GM12864 (cell line): ENCODE measurements at regions not wholly inside any gene's neighbourhood (a gene's known extent, or its start where the extent isn't known, plus 50 kb on each side); places are given as distances from the start of the nearest gene placed in this dataset.

Experiments
- DNase-seq: peaks from one replicate; pipeline ENCODE4 v3.0.0-alpha.2; 2011; ENCODE audit warnings: low read depth
- H3K4me3 ChIP-seq: 2 replicates; pipeline ENCODE4 v1.5.1; 2011; ENCODE audit warnings: mild to moderate bottlenecking, low read depth, low read length, control low read depth
- TF ChIP-seq, protein P1 (sequence below): IDR thresholded peaks from 2 replicates; pipeline ENCODE4 v1.5.1; 2011; ENCODE audit warnings: low read depth, mild to moderate bottlenecking, moderate library complexity, low read length, control low read depth, inconsistent platforms; ENCODE audit errors: missing control alignments

DNA sequence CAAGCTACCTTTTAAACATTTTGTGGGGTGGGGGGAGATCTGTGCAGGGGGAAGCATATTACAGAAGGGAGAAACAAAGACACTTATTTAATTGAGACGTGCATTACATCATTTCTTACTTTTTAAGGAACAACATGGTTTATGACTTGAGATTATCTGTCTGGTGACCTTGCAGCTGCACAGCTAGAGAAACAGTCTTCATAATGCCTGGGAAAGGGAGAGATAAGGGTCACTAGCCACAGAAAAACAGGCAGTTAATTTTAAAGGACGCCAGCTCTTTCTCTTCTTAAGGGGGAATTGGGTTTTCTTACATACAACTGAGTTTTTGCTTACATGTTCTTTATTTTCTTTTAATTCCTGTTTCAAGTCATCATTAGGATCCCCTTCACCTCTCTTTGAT, 147.9 kb downstream of the SST start:
- H3K4me3 ChIP-seq, result no peak overlapping the region
- TF ChIP-seq, protein P1, sequence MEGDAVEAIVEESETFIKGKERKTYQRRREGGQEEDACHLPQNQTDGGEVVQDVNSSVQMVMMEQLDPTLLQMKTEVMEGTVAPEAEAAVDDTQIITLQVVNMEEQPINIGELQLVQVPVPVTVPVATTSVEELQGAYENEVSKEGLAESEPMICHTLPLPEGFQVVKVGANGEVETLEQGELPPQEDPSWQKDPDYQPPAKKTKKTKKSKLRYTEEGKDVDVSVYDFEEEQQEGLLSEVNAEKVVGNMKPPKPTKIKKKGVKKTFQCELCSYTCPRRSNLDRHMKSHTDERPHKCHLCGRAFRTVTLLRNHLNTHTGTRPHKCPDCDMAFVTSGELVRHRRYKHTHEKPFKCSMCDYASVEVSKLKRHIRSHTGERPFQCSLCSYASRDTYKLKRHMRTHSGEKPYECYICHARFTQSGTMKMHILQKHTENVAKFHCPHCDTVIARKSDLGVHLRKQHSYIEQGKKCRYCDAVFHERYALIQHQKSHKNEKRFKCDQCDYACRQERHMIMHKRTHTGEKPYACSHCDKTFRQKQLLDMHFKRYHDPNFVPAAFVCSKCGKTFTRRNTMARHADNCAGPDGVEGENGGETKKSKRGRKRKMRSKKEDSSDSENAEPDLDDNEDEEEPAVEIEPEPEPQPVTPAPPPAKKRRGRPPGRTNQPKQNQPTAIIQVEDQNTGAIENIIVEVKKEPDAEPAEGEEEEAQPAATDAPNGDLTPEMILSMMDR, result no peak
- no peak for DNase-seq

DNA sequence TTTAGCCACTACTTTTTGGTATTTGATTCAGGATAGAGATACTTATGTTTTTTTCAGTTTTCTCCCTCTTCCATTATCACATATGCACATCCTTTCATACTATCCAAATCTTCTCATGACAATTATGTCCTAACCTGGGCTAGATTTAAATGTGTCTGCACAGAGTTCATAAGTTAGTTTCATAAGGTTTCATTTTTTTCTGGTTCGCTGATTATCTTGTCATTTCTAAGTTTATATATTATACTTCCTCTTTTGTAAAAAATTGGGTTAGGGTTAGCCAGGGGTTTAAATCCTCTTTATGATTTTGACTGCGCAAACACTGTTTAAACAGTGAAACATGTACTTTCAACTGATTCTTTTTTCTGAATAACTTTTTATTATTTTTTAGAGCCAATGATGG, 148.6 kb downstream of the SST start:
- no peak for DNase-seq

DNA sequence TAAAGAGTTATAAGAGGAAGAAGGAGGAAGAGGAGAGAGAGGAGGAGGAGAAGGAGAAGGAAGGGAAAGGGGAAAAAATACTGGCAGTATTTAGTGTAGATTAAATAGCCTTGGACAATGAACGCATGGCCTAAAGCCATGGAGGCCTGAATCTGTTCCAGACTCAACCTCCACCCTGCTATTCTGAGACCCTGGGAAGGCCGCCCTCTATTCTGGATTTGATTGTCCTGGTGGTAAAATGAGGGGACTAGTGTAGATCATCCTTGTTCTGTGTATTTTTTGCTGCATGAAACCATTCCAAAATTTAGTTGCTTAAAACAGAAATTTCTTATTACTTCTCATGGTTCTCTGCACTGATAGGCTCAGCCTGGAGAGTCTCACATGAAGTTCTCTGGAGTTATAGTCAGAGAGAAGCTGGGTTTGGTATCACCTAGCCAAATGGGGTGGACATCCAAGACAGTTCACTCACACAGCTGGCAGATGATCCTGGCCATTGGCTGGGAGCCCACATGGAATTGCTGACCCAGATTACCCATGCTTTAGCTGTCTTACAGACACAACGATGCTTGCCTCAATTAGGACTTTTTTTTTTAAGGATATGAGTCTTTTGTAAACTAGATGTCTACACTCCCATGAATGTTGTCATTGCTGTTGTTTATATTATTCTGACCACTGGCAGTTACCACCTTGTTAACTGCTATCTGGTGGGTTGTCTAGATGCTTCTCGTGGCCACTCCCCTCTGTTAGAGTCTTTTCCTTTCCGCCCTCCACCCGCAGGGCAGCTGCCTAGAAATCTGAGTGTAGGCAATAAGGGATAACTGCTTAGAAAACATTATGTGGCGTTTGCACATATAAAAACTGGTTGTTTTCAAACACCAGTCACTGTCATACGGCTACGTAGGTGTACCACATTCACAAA, 149.9 kb downstream of the SST start:
- TF ChIP-seq, protein P1, result no peak
- H3K4me3 ChIP-seq, result no peak overlapping the region
- DNase-seq, result no peak

More for the DNA sequence above, 148.6 kb downstream of the SST start:
- no peak overlapping the region for H3K4me3 ChIP-seq
- TF ChIP-seq, protein P1, result no peak

DNA sequence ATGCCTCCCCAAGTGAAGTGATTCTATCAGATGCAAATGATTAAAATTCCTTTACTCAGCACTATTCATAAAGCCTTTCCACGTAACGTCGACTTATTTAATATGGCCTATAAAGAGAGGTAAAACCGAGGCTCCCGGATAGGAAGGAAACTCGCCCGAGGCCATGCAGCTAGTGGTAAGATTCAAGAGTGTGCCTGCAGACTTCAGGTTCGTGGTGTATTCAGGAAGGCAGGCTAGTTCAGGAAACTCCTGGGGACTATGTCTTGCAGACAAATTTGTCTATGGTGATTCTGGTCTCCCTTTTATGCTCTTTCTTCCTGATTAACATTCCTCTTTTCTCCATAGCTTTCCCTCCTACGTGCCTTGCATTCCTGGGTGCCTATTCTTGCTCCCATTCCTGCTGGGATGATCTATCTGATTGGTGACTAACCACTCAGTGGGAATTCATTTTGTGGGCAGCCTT, 150.7 kb downstream of the SST start:
- no peak overlapping the region for H3K4me3 ChIP-seq
- TF ChIP-seq, protein P1, result no peak
- DNase-seq, result no peak

DNA sequence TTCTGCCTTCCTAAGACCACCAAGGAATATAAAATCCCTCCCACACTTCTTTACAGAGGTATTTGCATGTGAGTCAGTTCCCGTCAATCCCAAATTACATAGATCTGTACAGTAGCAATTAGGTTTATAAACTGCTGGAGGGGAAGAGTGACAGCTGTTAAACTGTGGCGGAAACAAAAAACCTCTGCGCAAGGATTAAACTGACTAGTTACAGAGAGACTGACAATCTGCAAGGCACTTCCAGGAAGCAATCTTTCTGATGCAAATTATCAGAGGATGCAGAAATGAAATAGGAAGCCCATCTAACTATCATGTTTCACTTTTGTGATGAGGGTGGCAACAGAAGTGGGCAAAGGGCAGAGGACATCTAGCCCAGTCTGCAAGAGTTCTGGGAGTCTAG, 150.4 kb downstream of the RTP4 start:
- no peak overlapping the region for H3K4me3 ChIP-seq
- TF ChIP-seq, protein P1, result no peak
- DNase-seq, result no peak

DNA sequence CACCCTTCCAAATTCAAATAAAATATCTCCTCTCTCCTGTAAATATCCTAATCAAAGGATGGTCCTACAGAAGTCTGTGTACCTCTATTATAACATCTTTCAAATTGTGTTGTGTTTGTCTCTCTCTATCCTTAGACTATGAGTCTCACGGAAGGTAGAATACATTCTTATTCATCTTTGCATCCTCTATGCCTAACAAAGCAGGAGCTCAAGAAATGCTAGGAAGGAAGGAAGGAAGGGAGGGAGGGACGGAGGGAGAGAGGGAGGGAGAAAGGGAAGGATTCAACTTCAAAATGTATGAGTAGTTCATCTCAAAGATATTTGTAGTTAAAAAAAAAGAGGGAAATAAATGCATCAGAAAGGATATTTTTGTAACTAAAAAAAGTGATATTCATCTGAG, 150.0 kb downstream of the RTP4 start:
- TF ChIP-seq, protein P1, result no peak
- H3K4me3 ChIP-seq, result no peak overlapping the region
- DNase-seq, result no peak
